ENCODE measurements at regions not wholly inside any gene's neighbourhood (a gene's known extent, or its start where the extent isn't known, plus 50 kb on each side); places are given as distances from the start of the nearest gene placed in this dataset.

DNA sequence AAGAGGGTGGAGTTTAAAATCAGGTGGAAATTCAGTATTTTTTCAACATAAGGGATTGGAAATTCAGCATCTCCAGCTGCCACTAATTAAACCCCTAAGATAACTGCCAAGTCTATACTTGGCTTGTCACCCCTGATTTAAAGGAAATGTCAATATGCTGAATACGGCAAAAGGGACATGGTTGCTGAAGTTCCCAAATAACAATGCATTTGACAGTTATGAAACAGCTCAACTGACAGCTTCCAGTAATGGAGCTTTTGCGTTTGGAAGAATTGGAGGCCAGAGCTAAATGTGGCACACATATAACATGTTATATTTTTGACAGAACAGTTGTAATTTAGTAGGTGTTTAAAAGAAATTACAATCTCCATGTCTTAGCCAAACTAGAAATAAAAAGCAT is 1867.9 kb upstream of the LRRTM1 start:
- no peaks in the 10 kb centered on the region for H3K9me3 ChIP-seq (ENCODE audit: low read length)
- H3F3A ChIP-seq (ENCODE audit: insufficient read depth, low read length): no peaks in the 10 kb centered on the region
- H3K4me1 ChIP-seq (ENCODE audit: insufficient read depth, low read length, severe bottlenecking): no peaks in the 10 kb centered on the region
- no peaks in the 10 kb centered on the region for H3K79me2 ChIP-seq (ENCODE audit: insufficient read depth, low read length)
- no peaks in the 10 kb centered on the region for H3K27me3 ChIP-seq (ENCODE audit: insufficient read depth, low read length)
- no peak for TF ChIP-seq EZH2 (IDR thresholded peaks at IDR 0.05; ENCODE audit: borderline replicate concordance, low read length)
- no peak for TF ChIP-seq CTCF (IDR thresholded peaks at IDR 0.05; ENCODE audit: low read length)
- no peak overlapping the region for H2AFZ ChIP-seq (ENCODE audit: low read length)
- no peaks in the 10 kb centered on the region for H4K20me1 ChIP-seq (ENCODE audit: insufficient read depth, low read length)
- H3K4me2 ChIP-seq (ENCODE audit: low read length): no peak overlapping the region
- H3K4me3 ChIP-seq (ENCODE audit: low read depth, low read length, poor library complexity, severe bottlenecking): no peak overlapping the region
- no peaks in the 10 kb centered on the region for H3K9me2 ChIP-seq (ENCODE audit: low read depth, low read length)
- no peak overlapping the region for H3K9ac ChIP-seq (ENCODE audit: low read length)
- no peaks in the 10 kb centered on the region for H3K36me3 ChIP-seq (ENCODE audit: insufficient read depth, low read length)
- H3K27ac ChIP-seq (ENCODE audit: low read depth, low read length, poor library complexity, severe bottlenecking): no peak overlapping the region

GRCh38 chr2:82169379-82169778 is 1864.8 kb upstream of the LRRTM1 start:
- no peak overlapping the region for H3K4me2 ChIP-seq (ENCODE audit: low read length)
- H3K79me2 ChIP-seq (ENCODE audit: insufficient read depth, low read length): no peaks in the 10 kb centered on the region
- no peak overlapping the region for H3K27ac ChIP-seq (ENCODE audit: low read depth, low read length, poor library complexity, severe bottlenecking)
- H4K20me1 ChIP-seq (ENCODE audit: insufficient read depth, low read length): no peaks in the 10 kb centered on the region
- H3K36me3 ChIP-seq (ENCODE audit: insufficient read depth, low read length): no peaks in the 10 kb centered on the region
- H3K9ac ChIP-seq (ENCODE audit: low read length): no peak overlapping the region
- no peaks in the 10 kb centered on the region for H3K4me1 ChIP-seq (ENCODE audit: insufficient read depth, low read length, severe bottlenecking)
- no peaks in the 10 kb centered on the region for H3F3A ChIP-seq (ENCODE audit: insufficient read depth, low read length)
- H3K9me3 ChIP-seq (ENCODE audit: low read length): no peaks in the 10 kb centered on the region
- no peak overlapping the region for H3K4me3 ChIP-seq (ENCODE audit: low read depth, low read length, poor library complexity, severe bottlenecking)
- no peak overlapping the region for H2AFZ ChIP-seq (ENCODE audit: low read length)
- TF ChIP-seq CTCF (IDR thresholded peaks at IDR 0.05; ENCODE audit: low read length): no peak
- no peak for TF ChIP-seq EZH2 (IDR thresholded peaks at IDR 0.05; ENCODE audit: borderline replicate concordance, low read length)
- no peaks in the 10 kb centered on the region for H3K27me3 ChIP-seq (ENCODE audit: insufficient read depth, low read length)
- H3K9me2 ChIP-seq (ENCODE audit: low read depth, low read length): no peaks in the 10 kb centered on the region

GRCh38 chr2:82165377-82165776 is 1860.8 kb upstream of the LRRTM1 start:
- Histone ChIP-seq H3K9me3 (ENCODE audit: low read length) (no peaks in the 10 kb centered on the region), H3K4me1 (ENCODE audit: insufficient read depth, low read length, severe bottlenecking) (no peaks in the 10 kb centered on the region), H3K27me3 (ENCODE audit: insufficient read depth, low read length) (no peaks in the 10 kb centered on the region), H3K36me3 (ENCODE audit: insufficient read depth, low read length) (no peaks in the 10 kb centered on the region), H2AFZ (ENCODE audit: low read length) (no peak overlapping the region), H3K9ac (ENCODE audit: low read length) (no peak overlapping the region), H4K20me1 (ENCODE audit: insufficient read depth, low read length) (no peaks in the 10 kb centered on the region), H3F3A (ENCODE audit: insufficient read depth, low read length) (no peaks in the 10 kb centered on the region), H3K4me3 (ENCODE audit: low read depth, low read length, poor library complexity, severe bottlenecking) (no peak overlapping the region), H3K9me2 (ENCODE audit: low read depth, low read length) (no peaks in the 10 kb centered on the region), H3K27ac (ENCODE audit: low read depth, low read length, poor library complexity, severe bottlenecking) (no peak overlapping the region), H3K79me2 (ENCODE audit: insufficient read depth, low read length) (no peaks in the 10 kb centered on the region), H3K4me2 (ENCODE audit: low read length) (no peak overlapping the region)
- no peak for TF ChIP-seq EZH2 (IDR thresholded peaks at IDR 0.05; ENCODE audit: borderline replicate concordance, low read length)
- no peak for TF ChIP-seq CTCF (IDR thresholded peaks at IDR 0.05; ENCODE audit: low read length)
